WERI-Rb-1 (cell line): ENCODE measurements at regions not wholly inside any gene's neighbourhood (a gene's known extent, or its start where the extent isn't known, plus 50 kb on each side); places are given as distances from the start of the nearest gene placed in this dataset.

ENCODE experiments used
- DNase-seq: peaks from one replicate; pipeline ENCODE4 v3.0.0-alpha.2; 2020
- H3K27ac ChIP-seq: fragments of 250-450 bp; sonication (Bioruptor Pico); 2 replicates; pipeline ENCODE4 v1.5.1; 2020; ENCODE audit warnings: mild to moderate bottlenecking, moderate library complexity
- H3K27me3 ChIP-seq: fragments of 250-450 bp; sonication (Bioruptor Pico); 2 replicates; pipeline ENCODE4 v1.5.1; 2021; ENCODE audit warnings: mild to moderate bottlenecking, low read depth, moderate library complexity; ENCODE audit not compliant: insufficient read depth, severe bottlenecking
- H3K36me3 ChIP-seq: fragments of 250-450 bp; sonication (Bioruptor Pico); 2 replicates; pipeline ENCODE4 v1.5.1; 2020; ENCODE audit warnings: mild to moderate bottlenecking, moderate library complexity
- H3K4me3 ChIP-seq: 2 replicates; pipeline ENCODE4 v1.5.1; 2011; ENCODE audit warnings: low read depth, mild to moderate bottlenecking, control low read depth, low read length
- H3K9me3 ChIP-seq: fragments of 250-450 bp; sonication (Bioruptor Pico); 2 replicates; pipeline ENCODE4 v1.5.1; 2021; ENCODE audit warnings: mild to moderate bottlenecking, moderate library complexity; ENCODE audit not compliant: severe bottlenecking
- CTCF ChIP-seq: IDR thresholded peaks from 2 replicates; pipeline ENCODE4 v1.5.1; 2011; ENCODE audit warnings: low read depth, mild to moderate bottlenecking, control low read depth, inconsistent platforms, low read length

GRCh38 chr3:27930052-27930602, 208.0 kb upstream of the EOMES start:
- H3K9me3 ChIP-seq, result no peaks in the 10 kb centered on the region
- TF ChIP-seq CTCF, result no peak
- no peaks in the 10 kb centered on the region for H3K36me3 ChIP-seq
- no peak overlapping the region for H3K27ac ChIP-seq
- H3K27me3 ChIP-seq, result no peaks in the 10 kb centered on the region
- H3K4me3 ChIP-seq, result no peak overlapping the region
- DNase-seq, result no peak

- Histone ChIP-seq H3K9me3 (no peaks in the 10 kb centered on the region), H3K36me3 (no peaks in the 10 kb centered on the region), H3K4me3 (no peak overlapping the region), H3K27me3 (no peaks in the 10 kb centered on the region), H3K27ac (no peak overlapping the region)
- no peak for TF ChIP-seq CTCF
- DNase-seq, result no peak
Observed at GRCh38 chr3:27935492-27935891, 213.4 kb upstream of the EOMES start.

- no peak for TF ChIP-seq CTCF
- H3K36me3 ChIP-seq, result no peaks in the 10 kb centered on the region
- no peak overlapping the region for H3K4me3 ChIP-seq
- DNase-seq, result no peak
- H3K27me3 ChIP-seq, result no peaks in the 10 kb centered on the region
- H3K27ac ChIP-seq, result no peak overlapping the region
- H3K9me3 ChIP-seq, result no peaks in the 10 kb centered on the region
Observed at GRCh38 chr3:27939521-27939920, 217.4 kb upstream of the EOMES start.

- TF ChIP-seq CTCF, result no peak
- no peaks in the 10 kb centered on the region for H3K27me3 ChIP-seq
- no peaks in the 10 kb centered on the region for H3K36me3 ChIP-seq
- H3K9me3 ChIP-seq, result no peaks in the 10 kb centered on the region
- DNase-seq, result no peak
- no peak overlapping the region for H3K4me3 ChIP-seq
- H3K27ac ChIP-seq, result no peak overlapping the region
Observed at GRCh38 chr3:27939940-27940339, 217.8 kb upstream of the EOMES start.

GRCh38 chr3:27943106-27943505, 221.0 kb upstream of the EOMES start:
- DNase-seq, result peak; percentile 27
- no peaks in the 10 kb centered on the region for H3K36me3 ChIP-seq
- no peaks in the 10 kb centered on the region for H3K9me3 ChIP-seq
- H3K27me3 ChIP-seq, result no peaks in the 10 kb centered on the region
- no peak overlapping the region for H3K4me3 ChIP-seq
- no peak overlapping the region for H3K27ac ChIP-seq
- peak; percentile 40 for TF ChIP-seq CTCF

GRCh38 chr3:27945229-27945628, 223.1 kb upstream of the EOMES start:
- Histone ChIP-seq H3K9me3 (no peaks in the 10 kb centered on the region), H3K4me3 (no peak overlapping the region), H3K27me3 (no peaks in the 10 kb centered on the region), H3K27ac (no peak overlapping the region), H3K36me3 (no peaks in the 10 kb centered on the region)
- TF ChIP-seq CTCF, result no peak
- DNase-seq, result no peak
